CD4-positive, alpha-beta T cell treated with Interleukin-12 subunit alpha and Interleukin-12 subunit beta, for 1 hour (primary cell): ENCODE measurements at regions not wholly inside any gene's neighbourhood (a gene's known extent, or its start where the extent isn't known, plus 50 kb on each side); places are given as distances from the start of the nearest gene placed in this dataset.
"Not testable (repeated sequence)": the region's sequence is repeated elsewhere in the genome, so short reads cannot be mapped to it uniquely, and the experiment has no call there.

Experiments used
- DNase-seq: peaks from one replicate; pipeline ENCODE4 v3.0.0-alpha.2; 2020

- no peak for DNase-seq
These were observed 150.3 kb upstream of the TNP1 start for GRCh38 chr2:217010173-217010572.

- DNase-seq = no peak
These were observed 148.9 kb upstream of the TNP1 start for GRCh38 chr2:217008794-217009193.

GRCh38 chr2:217006217-217006616 lies 146.4 kb upstream of the TNP1 start:
- DNase-seq = no peak

GRCh38 chr2:217004656-217005055 lies 144.8 kb upstream of the TNP1 start:
- no peak for DNase-seq

- DNase-seq = no peak
These were observed 141.9 kb upstream of the TNP1 start for GRCh38 chr2:217001740-217002139.

- DNase-seq = no peak
These were observed 140.5 kb upstream of the TNP1 start for GRCh38 chr2:217000406-217000805.

GRCh38 chr2:216996279-216996845 lies 136.5 kb upstream of the TNP1 start:
- DNase-seq = no peak

- no peak for DNase-seq
These were observed 134.5 kb upstream of the TNP1 start for GRCh38 chr2:216994353-216994854.

- no peak for DNase-seq
These were observed 132.3 kb upstream of the TNP1 start for GRCh38 chr2:216992056-216992675.

- no peak for DNase-seq
These were observed 131.7 kb upstream of the TNP1 start for GRCh38 chr2:216991563-216991962.

- DNase-seq = no peak
These were observed 129.7 kb upstream of the TNP1 start for GRCh38 chr2:216989340-216990129.

GRCh38 chr2:216987252-216987821 lies 127.5 kb upstream of the TNP1 start:
- DNase-seq = no peak

GRCh38 chr2:216985658-216986141 lies 125.8 kb upstream of the TNP1 start:
- no peak for DNase-seq

- no peak for DNase-seq
These were observed 125.1 kb upstream of the TNP1 start for GRCh38 chr2:216984937-216985336.

- DNase-seq = not testable (repeated sequence)
These were observed 122.1 kb upstream of the TNP1 start for GRCh38 chr2:216981951-216982350.

GRCh38 chr2:216980510-216980909 lies 120.6 kb upstream of the TNP1 start:
- DNase-seq = not testable (repeated sequence)

GRCh38 chr2:216974321-216975302 lies 114.7 kb upstream of the TNP1 start:
- DNase-seq = no peak

GRCh38 chr2:216971593-216971992 lies 111.7 kb upstream of the TNP1 start:
- DNase-seq = no peak

- no peak for DNase-seq
These were observed 110.6 kb upstream of the TNP1 start for GRCh38 chr2:216970359-216970915.

GRCh38 chr2:216967889-216968288 lies 108.0 kb upstream of the TNP1 start:
- DNase-seq = no peak

- no peak for DNase-seq
These were observed 100.9 kb upstream of the TNP1 start for GRCh38 chr2:216960671-216961268.
